Calu3 (cell line): ENCODE measurements at regions not wholly inside any gene's neighbourhood (a gene's known extent, or its start where the extent isn't known, plus 50 kb on each side); places are given as distances from the start of the nearest gene placed in this dataset.

Experiments
- BruUV-seq: library from RNA; stranded (reverse); fragments of 400-500 nt; replicated peaks from 2 replicates; lab custom pipeline; 2021; lab: Mats Ljungman, UMichigan
- CTCF ChIA-PET: fragments of 300-600 bp; sonication (Branson Sonifier 250); formaldehyde crosslinking; loops from one replicate; lab custom pipeline; 2022; ENCODE audit warnings: antibody characterized with exemption; lab: Charles Lee
- DNase-seq: peaks from one replicate; pipeline ENCODE4 v3.0.0; 2022
- H3K27ac Mint-ChIP-seq: one replicate; pipeline ENCODE4 v1.8.0; 2022; ENCODE audit warnings: mixed read lengths; ENCODE audit not compliant: unreplicated experiment
- H3K27me3 Mint-ChIP-seq: one replicate; pipeline ENCODE4 v1.8.0; 2022; ENCODE audit warnings: mixed read lengths; ENCODE audit not compliant: unreplicated experiment
- H3K36me3 Mint-ChIP-seq: one replicate; pipeline ENCODE4 v1.8.0; 2022; ENCODE audit warnings: mild to moderate bottlenecking, moderate library complexity, mixed read lengths; ENCODE audit not compliant: insufficient read depth, unreplicated experiment
- H3K4me1 Mint-ChIP-seq: one replicate; pipeline ENCODE4 v1.8.0; 2022; ENCODE audit warnings: mild to moderate bottlenecking, low read depth, mixed read lengths; ENCODE audit not compliant: unreplicated experiment
- H3K4me3 Mint-ChIP-seq: one replicate; pipeline ENCODE4 v1.8.0; 2022; ENCODE audit warnings: mild to moderate bottlenecking, low read depth, moderate library complexity, mixed read lengths; ENCODE audit not compliant: unreplicated experiment
- H3K9me3 Mint-ChIP-seq: one replicate; pipeline ENCODE4 v1.8.0; 2022; ENCODE audit warnings: low read depth, mixed read lengths; ENCODE audit not compliant: unreplicated experiment
- CTCF ChIP-seq: fragments of 200-600 bp; IDR thresholded peaks from one replicate; pipeline ENCODE4 v1.8.0; 2022; ENCODE audit warnings: antibody characterized with exemption; ENCODE audit not compliant: unreplicated experiment
- intact Hi-C: fragments of 100-400 bp; cut with micrococcal nuclease; formaldehyde crosslinking; loops from one replicate; pipeline ENCODE4 v1.10.0; 2022; ENCODE audit not compliant: unreplicated experiment

GRCh38 chr13:95382411-95382810 is 81.2 kb upstream of the ABCC4 start:
- intact Hi-C loops: no loop called here
- no peak for DNase-seq

GRCh38 chr13:95382916-95383315 is 81.7 kb upstream of the ABCC4 start:
- DNase-seq: no peak
- no peak for TF ChIP-seq CTCF
- Mint-ChIP-seq H3K9me3 (no peaks in the 10 kb centered on the region), H3K27ac (no peak overlapping the region), H3K27me3 (no peaks in the 10 kb centered on the region), H3K4me1 (no peaks in the 10 kb centered on the region), H3K36me3 (no peaks in the 10 kb centered on the region), H3K4me3 (no peak overlapping the region)
- intact Hi-C loops: no loop called here
- no TSS peak for BruUV-seq
- CTCF ChIA-PET: no interaction called here

More at GRCh38 chr13:95382411-95382810, 81.2 kb upstream of the ABCC4 start:
- Mint-ChIP-seq H3K36me3 (no peaks in the 10 kb centered on the region), H3K4me1 (no peaks in the 10 kb centered on the region), H3K9me3 (no peaks in the 10 kb centered on the region), H3K27me3 (no peaks in the 10 kb centered on the region), H3K4me3 (no peak overlapping the region), H3K27ac (no peak overlapping the region)
- no TSS peak for BruUV-seq
- CTCF ChIA-PET: no interaction called here
- TF ChIP-seq CTCF: no peak

DNA sequence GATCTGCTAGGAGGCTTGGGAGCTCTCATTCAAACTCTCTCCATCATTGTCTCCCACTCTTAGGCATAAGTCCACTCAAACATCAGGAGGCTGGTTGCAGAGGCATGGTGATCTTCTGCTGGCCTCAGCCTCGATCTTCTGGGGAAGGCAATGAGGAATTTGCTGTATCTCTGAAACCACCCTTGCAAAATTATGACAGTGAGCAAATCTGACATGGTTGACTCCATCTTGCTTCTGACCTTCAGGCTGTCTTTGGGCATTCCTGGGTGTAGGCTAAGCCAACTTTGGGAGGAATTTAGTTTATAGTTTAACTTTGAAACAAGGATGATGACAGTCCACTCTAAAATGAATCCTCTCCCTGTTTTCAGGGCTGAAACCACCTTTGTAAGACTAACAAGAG is 84.1 kb upstream of the ABCC4 start:
- Mint-ChIP-seq H3K27me3 (peaks cover 10% of the 10 kb centered on the region), H3K27ac (no peak overlapping the region), H3K4me3 (no peak overlapping the region), H3K36me3 (no peaks in the 10 kb centered on the region), H3K4me1 (no peaks in the 10 kb centered on the region), H3K9me3 (no peaks in the 10 kb centered on the region)
- DNase-seq: no peak
- TF ChIP-seq CTCF: no peak
- CTCF ChIA-PET: no interaction called here
- no TSS peak for BruUV-seq
- intact Hi-C loops: no loop called here

GRCh38 chr13:95385798-95386197 is 84.5 kb upstream of the ABCC4 start:
- intact Hi-C loops: no loop called here
- H3K4me3 Mint-ChIP-seq: no peak overlapping the region

More at GRCh38 chr13:95385798-95386197, 84.5 kb upstream of the ABCC4 start:
- Mint-ChIP-seq H3K36me3 (no peaks in the 10 kb centered on the region), H3K9me3 (no peaks in the 10 kb centered on the region), H3K4me1 (no peaks in the 10 kb centered on the region), H3K27ac (no peak overlapping the region), H3K27me3 (peaks cover 15% of the 10 kb centered on the region)
- CTCF ChIA-PET: no interaction called here
- DNase-seq: no peak
- TF ChIP-seq CTCF: no peak
- BruUV-seq: no TSS peak
